SK-N-SH treated with all-trans-retinoic acid at 6 μM for 48 hours (cell line): ENCODE measurements at regions not wholly inside any gene's neighbourhood (a gene's known extent, or its start where the extent isn't known, plus 50 kb on each side); places are given as distances from the start of the nearest gene placed in this dataset.

Experiments
- BACH2 ChIP-seq: fragments of 250-450 bp; sonication (Bioruptor Pico); IDR thresholded peaks from 2 replicates; pipeline ENCODE4 v1.9.0; 2021; ENCODE audit warnings: mild to moderate bottlenecking, borderline replicate concordance
- CREB5 ChIP-seq: fragments of 250-450 bp; sonication (Bioruptor Pico); IDR thresholded peaks from 2 replicates; pipeline ENCODE4 v1.5.1; 2020; ENCODE audit warnings: low read depth, mild to moderate bottlenecking, moderate library complexity
- PPARA ChIP-seq: fragments of 250-450 bp; sonication (Bioruptor Pico); IDR thresholded peaks from 2 replicates; pipeline ENCODE4 v1.5.0; 2020; ENCODE audit warnings: mild to moderate bottlenecking, borderline replicate concordance
- RARB ChIP-seq: fragments of 250-450 bp; sonication (Bioruptor Pico); IDR thresholded peaks from 2 replicates; pipeline ENCODE4 v1.8.0; 2021; ENCODE audit warnings: mild to moderate bottlenecking, moderate library complexity
- TOX ChIP-seq: fragments of 250-450 bp; sonication (Bioruptor Pico); IDR thresholded peaks from 2 replicates; pipeline ENCODE4 v1.8.0; 2021; ENCODE audit warnings: mild to moderate bottlenecking, moderate library complexity, borderline replicate concordance
- ZFP30 ChIP-seq: fragments of 450-650 bp; formaldehyde crosslinking; IDR thresholded peaks from 2 replicates; pipeline ENCODE4 v1.5.0; 2022; ENCODE audit warnings: mild to moderate bottlenecking, moderate library complexity
- ZNF8 ChIP-seq: fragments of 450-650 bp; formaldehyde crosslinking; IDR thresholded peaks from 2 replicates; pipeline ENCODE4 v1.5.0; 2020; ENCODE audit warnings: mild to moderate bottlenecking, moderate library complexity
- TF ChIP-seq, protein P1 (sequence below): fragments of 250-450 bp; sonication (Bioruptor Pico); IDR thresholded peaks from 2 replicates; pipeline ENCODE4 v1.8.0; 2020; ENCODE audit warnings: mild to moderate bottlenecking, moderate library complexity, borderline replicate concordance

GRCh38 chr9:116027951-116028350 lies 125.6 kb upstream of the PAPPA start:
- TF ChIP-seq RARB (no peak), ZNF8 (no peak), BACH2 (CRISPR knock-in tag) (no peak), PPARA (no peak), ZFP30 (no peak), CREB5 (CRISPR knock-in tag) (no peak), TOX (CRISPR knock-in tag) (no peak)
- TF ChIP-seq, protein P1, sequence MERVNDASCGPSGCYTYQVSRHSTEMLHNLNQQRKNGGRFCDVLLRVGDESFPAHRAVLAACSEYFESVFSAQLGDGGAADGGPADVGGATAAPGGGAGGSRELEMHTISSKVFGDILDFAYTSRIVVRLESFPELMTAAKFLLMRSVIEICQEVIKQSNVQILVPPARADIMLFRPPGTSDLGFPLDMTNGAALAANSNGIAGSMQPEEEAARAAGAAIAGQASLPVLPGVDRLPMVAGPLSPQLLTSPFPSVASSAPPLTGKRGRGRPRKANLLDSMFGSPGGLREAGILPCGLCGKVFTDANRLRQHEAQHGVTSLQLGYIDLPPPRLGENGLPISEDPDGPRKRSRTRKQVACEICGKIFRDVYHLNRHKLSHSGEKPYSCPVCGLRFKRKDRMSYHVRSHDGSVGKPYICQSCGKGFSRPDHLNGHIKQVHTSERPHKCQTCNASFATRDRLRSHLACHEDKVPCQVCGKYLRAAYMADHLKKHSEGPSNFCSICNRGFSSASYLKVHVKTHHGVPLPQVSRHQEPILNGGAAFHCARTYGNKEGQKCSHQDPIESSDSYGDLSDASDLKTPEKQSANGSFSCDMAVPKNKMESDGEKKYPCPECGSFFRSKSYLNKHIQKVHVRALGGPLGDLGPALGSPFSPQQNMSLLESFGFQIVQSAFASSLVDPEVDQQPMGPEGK (CRISPR knock-in tag) = no peak
